ENCODE measurements at regions not wholly inside any gene's neighbourhood (a gene's known extent, or its start where the extent isn't known, plus 50 kb on each side); places are given as distances from the start of the nearest gene placed in this dataset.
"Not testable (repeated sequence)": the region's sequence is repeated elsewhere in the genome, so short reads cannot be mapped to it uniquely, and the experiment has no call there.

DNA sequence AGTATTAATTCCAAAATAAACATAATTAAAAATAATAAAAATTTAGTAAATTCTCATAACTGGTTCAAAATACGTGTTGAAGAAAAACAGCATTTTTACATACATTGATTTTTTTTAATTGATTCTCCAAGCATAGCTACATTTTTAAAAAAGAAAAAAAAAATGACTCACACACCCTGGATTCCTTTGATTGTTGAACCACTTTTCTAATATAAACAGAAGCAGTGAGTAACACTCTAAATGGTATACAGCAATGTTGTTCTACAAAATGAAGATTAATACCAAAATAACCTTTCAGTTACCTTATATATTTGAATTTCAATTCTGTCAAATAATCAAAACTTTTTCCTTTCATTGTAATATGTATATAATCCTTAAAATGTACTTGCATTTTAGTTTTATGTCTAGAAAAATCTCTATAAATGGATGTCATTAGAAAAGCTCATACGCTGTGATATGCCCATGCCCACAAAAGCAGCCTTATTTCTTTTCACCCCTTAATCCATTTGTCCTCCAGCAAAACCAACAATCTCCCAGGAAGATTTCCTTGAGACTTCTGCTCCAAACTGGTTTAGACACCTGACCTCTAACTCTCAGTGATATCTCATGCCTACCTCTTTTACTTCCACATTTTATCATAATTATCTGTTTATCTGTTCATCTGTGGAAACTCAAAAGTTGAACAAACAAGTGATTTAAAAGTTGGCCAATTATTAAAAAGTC lies 246.4 kb upstream of the NR5A2 start:
- DNase-seq (ENCODE audit: low read depth in 2 of 2), result no peak

GRCh38 chr1:199784138-199784895 lies 243.2 kb upstream of the NR5A2 start:
- DNase-seq (ENCODE audit: low read depth in 2 of 2), result no peak

- no peak for DNase-seq (ENCODE audit: low read depth in 2 of 2)
Measured at GRCh38 chr1:199786695-199787094, 240.8 kb upstream of the NR5A2 start.

DNA sequence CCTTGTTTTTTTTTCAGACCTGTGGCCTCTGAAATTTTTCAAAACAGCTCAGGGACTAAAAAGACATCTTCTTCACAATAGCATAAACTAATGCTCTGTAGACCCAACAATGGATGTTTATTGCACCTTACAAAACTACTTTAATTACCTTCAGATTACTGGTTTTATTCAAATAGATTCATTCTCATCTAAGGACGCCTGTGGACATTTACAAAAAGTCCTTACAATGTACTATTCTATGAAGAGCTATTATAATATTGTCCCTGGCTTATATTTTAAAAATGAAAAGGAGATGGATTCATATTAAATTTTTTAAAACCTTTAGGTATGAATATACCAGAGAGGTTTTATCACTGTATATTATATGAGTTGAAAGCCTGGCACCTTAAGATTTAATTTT lies 238.4 kb upstream of the NR5A2 start:
- DNase-seq (ENCODE audit: low read depth in 2 of 2), result no peak

DNA sequence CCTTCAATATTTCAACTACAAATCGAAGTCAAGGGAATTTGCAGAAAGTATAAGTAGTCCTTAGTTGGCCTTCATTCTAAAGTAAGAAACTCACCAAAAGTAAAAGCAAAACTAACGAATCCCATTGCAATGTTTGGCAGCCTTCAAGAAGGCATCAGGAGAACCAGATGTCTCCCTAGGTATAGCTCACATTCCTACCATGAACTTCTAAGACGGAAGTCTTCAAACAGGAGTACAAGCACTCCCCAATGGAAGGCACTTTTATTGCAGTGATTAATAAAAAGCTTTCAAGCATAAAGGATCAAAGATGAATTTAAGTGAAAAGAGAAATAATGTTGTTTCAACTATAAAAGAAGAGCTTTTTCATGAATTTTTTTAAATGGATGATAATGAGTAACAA lies 236.0 kb upstream of the NR5A2 start:
- DNase-seq (ENCODE audit: low read depth in 2 of 2), result no peak

DNA sequence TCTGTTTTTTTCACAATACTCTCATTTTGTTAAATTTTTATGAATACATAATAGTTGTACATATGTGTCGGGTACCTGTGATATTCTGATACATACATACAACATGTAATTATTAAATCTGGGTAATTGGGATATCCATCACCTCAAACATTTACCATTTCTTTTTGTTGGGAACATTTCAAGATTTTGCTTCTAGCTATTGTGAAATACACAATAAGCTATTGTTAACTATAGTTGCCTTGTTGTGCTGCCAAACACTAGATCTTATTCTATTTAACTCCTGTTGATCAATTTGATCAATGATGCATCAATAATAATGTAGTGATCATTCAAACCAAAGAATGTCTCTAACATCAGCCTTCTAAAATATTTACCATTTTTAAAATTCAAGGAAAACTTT lies 234.6 kb upstream of the NR5A2 start:
- DNase-seq (ENCODE audit: low read depth in 2 of 2), result no peak

- no peak for DNase-seq (ENCODE audit: low read depth in 2 of 2)
Measured at GRCh38 chr1:199794105-199794863, 233.2 kb upstream of the NR5A2 start.

- no peak for DNase-seq (ENCODE audit: low read depth in 2 of 2)
Measured at GRCh38 chr1:199799116-199799515, 228.4 kb upstream of the NR5A2 start.

GRCh38 chr1:199804526-199804925 lies 223.0 kb upstream of the NR5A2 start:
- DNase-seq (ENCODE audit: low read depth in 2 of 2), result no peak

DNA sequence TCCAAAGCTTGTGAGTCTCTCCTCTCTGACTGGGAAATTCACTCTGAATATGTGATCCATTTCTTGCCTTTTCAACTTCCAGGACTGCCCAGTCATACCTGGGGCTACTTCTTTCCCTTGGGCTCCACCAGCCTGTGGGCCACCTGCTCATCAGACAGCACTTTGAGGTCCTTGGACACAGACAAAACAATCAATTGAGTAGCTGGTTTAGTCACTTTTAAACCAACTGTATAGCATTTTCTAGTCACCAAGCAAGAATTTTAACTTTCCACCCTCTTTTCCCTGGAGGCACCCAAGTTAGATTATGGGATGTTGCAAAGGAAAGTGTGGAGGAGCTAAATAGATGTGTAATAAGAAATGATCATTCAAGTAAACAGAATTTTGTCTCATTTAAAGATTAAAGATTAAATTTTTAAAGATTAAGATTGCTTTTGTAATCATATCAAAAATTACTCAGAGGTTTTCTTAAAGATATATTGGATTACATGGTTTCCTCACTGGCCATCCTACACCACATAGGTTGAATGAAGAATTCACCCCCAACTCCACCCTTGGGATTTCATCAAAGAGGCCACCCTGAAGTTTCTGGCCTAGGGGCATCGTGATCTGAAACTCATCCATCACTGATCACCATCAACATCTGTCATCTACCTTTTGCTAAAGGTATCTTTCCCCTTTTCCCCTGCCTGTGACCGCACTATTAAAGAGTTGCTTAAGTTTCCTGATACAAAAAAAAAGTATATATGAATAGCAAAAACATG lies 219.2 kb upstream of the NR5A2 start:
- no peak for DNase-seq (ENCODE audit: low read depth in 2 of 2)

DNA sequence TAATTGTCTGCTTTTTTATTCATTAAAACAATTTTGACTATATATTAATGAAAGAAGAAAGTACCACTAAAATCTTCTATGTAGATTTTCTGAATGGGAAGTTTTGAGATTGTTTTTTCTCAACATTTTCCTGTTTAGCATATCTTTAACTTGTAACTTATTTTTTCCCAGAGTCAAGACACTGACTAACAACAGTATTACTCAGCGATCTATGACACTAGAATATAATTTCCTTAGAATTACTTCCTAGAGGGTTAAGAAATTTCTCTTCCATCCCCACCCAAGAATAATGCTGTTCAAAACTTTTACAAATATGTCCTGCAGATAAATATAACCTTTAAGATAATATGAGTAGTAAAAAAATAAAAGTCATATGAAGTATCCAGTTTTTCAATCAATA lies 218.2 kb upstream of the NR5A2 start:
- no peak for DNase-seq (ENCODE audit: low read depth in 2 of 2)

GRCh38 chr1:199811163-199811562 lies 216.3 kb upstream of the NR5A2 start:
- DNase-seq (ENCODE audit: low read depth in 2 of 2), result no peak

GRCh38 chr1:199813198-199813597 lies 214.3 kb upstream of the NR5A2 start:
- DNase-seq (ENCODE audit: low read depth in 2 of 2), result no peak

GRCh38 chr1:199815947-199816346 lies 211.6 kb upstream of the NR5A2 start:
- DNase-seq (ENCODE audit: low read depth in 2 of 2), result no peak

DNA sequence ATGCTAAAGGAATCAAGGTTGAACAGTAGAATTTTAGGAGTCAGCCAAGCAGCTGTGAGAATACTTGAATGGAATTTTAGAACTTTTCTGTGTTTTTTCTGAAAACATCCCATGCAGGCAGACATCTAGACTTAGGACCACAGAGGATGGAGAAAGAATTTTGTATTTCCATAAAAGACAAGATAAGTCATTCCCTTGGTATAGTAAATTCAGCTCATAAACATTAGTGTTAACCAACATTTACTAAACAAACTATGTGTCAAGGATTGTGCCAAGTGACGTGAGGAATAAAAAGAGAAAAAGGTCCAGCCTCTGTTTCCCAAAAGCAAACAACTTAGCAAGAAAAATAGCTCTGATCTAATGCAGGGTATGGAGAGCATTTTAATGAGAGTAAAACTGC lies 210.2 kb upstream of the NR5A2 start:
- DNase-seq (ENCODE audit: low read depth in 2 of 2), result no peak

DNA sequence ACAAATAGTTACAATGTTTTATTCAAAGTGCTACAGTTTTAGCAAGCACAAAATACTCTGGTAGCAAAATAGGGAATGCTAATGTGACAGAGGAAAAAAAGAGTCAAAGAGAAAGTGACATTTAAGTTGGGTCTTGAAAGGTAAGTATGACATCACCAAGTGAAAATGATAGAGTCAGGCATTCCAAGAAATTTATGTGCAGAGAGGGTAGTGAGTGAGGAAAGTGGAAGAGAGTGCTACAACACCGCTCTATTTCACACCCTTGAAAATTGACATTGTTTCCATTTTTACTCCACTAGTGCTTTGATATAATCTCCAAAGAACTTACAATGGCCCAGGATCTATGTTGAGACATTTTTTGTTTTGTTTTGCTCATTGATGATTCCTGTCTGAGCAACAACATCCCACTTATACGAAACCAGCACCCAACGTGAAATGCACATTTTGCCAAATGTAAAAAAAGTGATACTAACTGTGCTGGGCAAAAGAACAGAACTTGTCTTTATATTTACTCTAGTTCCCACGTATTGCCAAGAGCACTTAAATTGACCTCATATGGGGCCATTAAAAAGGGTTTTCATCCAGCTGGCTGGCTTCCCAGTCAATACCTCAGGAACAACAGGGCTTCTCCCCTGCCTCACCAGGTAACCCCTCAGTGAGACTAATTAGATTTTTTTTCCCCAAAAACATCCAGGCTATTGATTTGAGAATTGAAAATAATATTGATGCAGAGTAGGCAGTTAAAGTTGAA lies 206.3 kb upstream of the NR5A2 start:
- no peak for DNase-seq (ENCODE audit: low read depth in 2 of 2)

GRCh38 chr1:199832451-199832850 lies 195.1 kb upstream of the NR5A2 start:
- no peak for DNase-seq (ENCODE audit: low read depth in 2 of 2)

DNA sequence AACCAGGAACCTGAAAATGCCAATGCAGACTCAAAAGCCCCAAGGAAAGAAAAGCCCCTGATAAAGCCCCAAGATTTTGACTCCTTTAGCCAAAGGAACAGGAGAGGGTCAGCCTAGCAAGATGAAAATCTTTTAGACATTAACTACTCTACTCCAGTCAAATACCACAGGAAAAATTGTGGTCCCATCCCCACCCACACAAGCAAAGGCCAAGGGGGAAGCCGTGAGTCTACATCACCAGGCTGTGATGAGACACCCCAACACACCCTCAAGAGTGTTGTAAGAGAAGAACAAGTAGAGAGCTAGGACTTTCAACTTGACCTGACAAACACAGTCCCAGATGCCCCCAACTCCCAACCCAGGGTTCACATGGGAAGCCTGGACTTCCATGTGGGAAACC lies 192.8 kb upstream of the NR5A2 start:
- no peak for DNase-seq (ENCODE audit: low read depth in 2 of 2)

DNA sequence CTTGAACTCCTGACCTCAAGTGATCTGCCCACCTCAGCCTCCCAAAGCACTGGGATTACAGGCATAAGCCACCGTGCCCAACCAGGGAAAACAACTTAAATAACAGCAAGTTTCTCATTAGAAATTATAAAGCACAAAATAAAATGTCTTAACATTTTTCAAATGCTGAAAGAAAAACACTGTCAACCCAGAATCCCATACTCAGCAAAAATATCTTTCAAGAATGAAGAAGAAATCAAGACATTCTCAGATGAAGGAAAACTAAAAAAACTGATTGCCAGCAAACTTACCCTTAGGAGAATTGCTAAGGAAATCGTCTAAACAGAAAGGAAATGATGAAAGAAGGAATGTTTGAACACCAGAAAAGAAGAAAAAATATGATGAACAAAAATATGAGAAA lies 191.1 kb upstream of the NR5A2 start:
- DNase-seq (ENCODE audit: low read depth in 2 of 2), result no peak

- DNase-seq (ENCODE audit: low read depth in 2 of 2), result no peak
Measured at GRCh38 chr1:199837321-199837720, 190.2 kb upstream of the NR5A2 start.

- not testable (repeated sequence) for DNase-seq (ENCODE audit: low read depth in 2 of 2)
Measured at GRCh38 chr1:199839608-199840007, 187.9 kb upstream of the NR5A2 start.

Measured in activated CD4-positive, alpha-beta T cell treated with anti-CD3 and anti-CD28 coated beads for 24 hours (primary cell).